Esophagus squamous epithelium (tissue), 4 donors: ENCODE measurements at regions not wholly inside any gene's neighbourhood (a gene's known extent, or its start where the extent isn't known, plus 50 kb on each side); places are given as distances from the start of the nearest gene placed in this dataset.

ENCODE experiments used
- POLR2A ChIP-seq, 4 donors: fragments of 450-650 bp; IDR thresholded peaks; one replicate each; pipeline ENCODE4 v1.6.1; 2017; ENCODE audit warnings: antibody characterized with exemption in 4 of 4, mild to moderate bottlenecking in 4 of 4, moderate library complexity in 3 of 4
- TF ChIP-seq, protein P1 (sequence below), 6 experiments: fragments of 450-650 bp in 4 of 6; fragments of 200-600 bp in 2 of 6; sonication (generic) in 2 of 6; IDR thresholded peaks; one replicate each; pipeline ENCODE4 v1.5.1; 2016 to 2019; ENCODE audit warnings: antibody characterized with exemption in 6 of 6, mild to moderate bottlenecking in 4 of 6, moderate library complexity in 4 of 6

DNA sequence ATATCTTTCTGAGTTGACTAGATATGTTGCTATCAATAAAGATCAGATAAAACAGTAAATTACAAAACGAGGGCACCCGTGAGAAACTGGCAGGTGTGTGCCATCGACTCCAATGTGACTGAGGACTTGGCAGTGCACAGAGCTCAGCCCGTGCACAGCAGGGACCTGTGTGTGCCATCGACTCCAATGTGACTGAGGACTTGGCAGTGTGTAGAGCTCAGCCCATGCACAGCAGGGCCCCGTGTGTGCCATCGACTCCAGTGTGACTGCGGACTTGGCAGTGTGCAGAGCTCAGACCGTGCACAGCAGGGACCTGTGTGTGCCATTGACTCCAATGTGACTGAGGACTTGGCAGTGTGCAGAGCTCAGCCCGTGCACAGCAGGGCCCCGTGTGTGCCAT lies 347.2 kb upstream of the B3GAT1 start:
- TF ChIP-seq, protein P1, sequence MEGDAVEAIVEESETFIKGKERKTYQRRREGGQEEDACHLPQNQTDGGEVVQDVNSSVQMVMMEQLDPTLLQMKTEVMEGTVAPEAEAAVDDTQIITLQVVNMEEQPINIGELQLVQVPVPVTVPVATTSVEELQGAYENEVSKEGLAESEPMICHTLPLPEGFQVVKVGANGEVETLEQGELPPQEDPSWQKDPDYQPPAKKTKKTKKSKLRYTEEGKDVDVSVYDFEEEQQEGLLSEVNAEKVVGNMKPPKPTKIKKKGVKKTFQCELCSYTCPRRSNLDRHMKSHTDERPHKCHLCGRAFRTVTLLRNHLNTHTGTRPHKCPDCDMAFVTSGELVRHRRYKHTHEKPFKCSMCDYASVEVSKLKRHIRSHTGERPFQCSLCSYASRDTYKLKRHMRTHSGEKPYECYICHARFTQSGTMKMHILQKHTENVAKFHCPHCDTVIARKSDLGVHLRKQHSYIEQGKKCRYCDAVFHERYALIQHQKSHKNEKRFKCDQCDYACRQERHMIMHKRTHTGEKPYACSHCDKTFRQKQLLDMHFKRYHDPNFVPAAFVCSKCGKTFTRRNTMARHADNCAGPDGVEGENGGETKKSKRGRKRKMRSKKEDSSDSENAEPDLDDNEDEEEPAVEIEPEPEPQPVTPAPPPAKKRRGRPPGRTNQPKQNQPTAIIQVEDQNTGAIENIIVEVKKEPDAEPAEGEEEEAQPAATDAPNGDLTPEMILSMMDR (IDR thresholded peaks at IDR 0.05), result no peak
- TF ChIP-seq POLR2A (IDR thresholded peaks at IDR 0.05), result no peak
